Thyroid gland (tissue), 4 donors: ENCODE measurements at regions not wholly inside any gene's neighbourhood (a gene's known extent, or its start where the extent isn't known, plus 50 kb on each side); places are given as distances from the start of the nearest gene placed in this dataset.

ENCODE experiments used
- CTCF ChIP-seq, 6 experiments: fragments of 200-600 bp in 3 of 6; fragments of 450-650 bp in 3 of 6; sonication (generic) in 3 of 6; IDR thresholded peaks; one replicate each; pipeline ENCODE4 v1.5.1; 2016 to 2019; ENCODE audit warnings: antibody characterized with exemption in 6 of 6, mild to moderate bottlenecking in 2 of 6, inconsistent platforms in 1 of 6, moderate library complexity in 1 of 6
- POLR2A ChIP-seq, 2 donors: fragments of 450-650 bp; IDR thresholded peaks; one replicate each; pipeline ENCODE4 v1.6.1; 2017; ENCODE audit warnings: antibody characterized with exemption in 2 of 2, mild to moderate bottlenecking in 2 of 2, moderate library complexity in 1 of 2

- TF ChIP-seq CTCF (IDR thresholded peaks at IDR 0.05) (no peak), POLR2A (IDR thresholded peaks at IDR 0.05) (no peak)
These were observed 249.1 kb upstream of the FAM47A start for GRCh38 chrX:34381241-34381640.
